GM18867 (cell line): ENCODE measurements at regions not wholly inside any gene's neighbourhood (a gene's known extent, or its start where the extent isn't known, plus 50 kb on each side); places are given as distances from the start of the nearest gene placed in this dataset.

ENCODE experiments used
- ATAC-seq: cut with Tn5 transposase; IDR thresholded peaks from one replicate; pipeline ENCODE4 v1.9.1; 2021; ENCODE audit warnings: mild to moderate bottlenecking, moderate library complexity; ENCODE audit not compliant: unreplicated experiment

- no peak for ATAC-seq
Observed at GRCh38 chr17:74097450-74098135, 105.9 kb upstream of the RPL38 start.

GRCh38 chr17:74098136-74099024, 105.1 kb upstream of the RPL38 start:
- no peak for ATAC-seq

GRCh38 chr17:74099442-74100340, 103.8 kb upstream of the RPL38 start:
- no peak for ATAC-seq

- ATAC-seq = no peak
Observed at GRCh38 chr17:74104921-74105320, 98.6 kb upstream of the RPL38 start.

- no peak for ATAC-seq
Observed at GRCh38 chr17:74107107-74107506, 96.4 kb upstream of the RPL38 start.

GRCh38 chr17:74108126-74108705, 95.3 kb upstream of the RPL38 start:
- ATAC-seq = no peak

GRCh38 chr17:74110467-74110866, 93.0 kb upstream of the RPL38 start:
- no peak for ATAC-seq

- ATAC-seq = no peak
Observed at GRCh38 chr17:74113326-74113725, 90.2 kb upstream of the RPL38 start.

- ATAC-seq = no peak
Observed at GRCh38 chr17:74113952-74114351, 89.5 kb upstream of the RPL38 start.

- ATAC-seq = no peak
Observed at GRCh38 chr17:74114881-74115470, 88.5 kb upstream of the RPL38 start.

GRCh38 chr17:74115586-74115985, 87.9 kb upstream of the RPL38 start:
- ATAC-seq = no peak

- no peak for ATAC-seq
Observed at GRCh38 chr17:74116087-74116717, 87.3 kb upstream of the RPL38 start.

- ATAC-seq = no peak
Observed at GRCh38 chr17:74117087-74117698, 86.3 kb upstream of the RPL38 start.

GRCh38 chr17:74117999-74118421, 85.5 kb upstream of the RPL38 start:
- ATAC-seq = no peak

- ATAC-seq = no peak
Observed at GRCh38 chr17:74118504-74118903, 85.0 kb upstream of the RPL38 start.

GRCh38 chr17:74119049-74119580, 84.4 kb upstream of the RPL38 start:
- ATAC-seq = no peak

GRCh38 chr17:74119965-74120364, 83.5 kb upstream of the RPL38 start:
- ATAC-seq = no peak

- no peak for ATAC-seq
Observed at GRCh38 chr17:74123350-74123749, 80.1 kb upstream of the RPL38 start.

- ATAC-seq = no peak
Observed at GRCh38 chr17:74123866-74124444, 79.5 kb upstream of the RPL38 start.
